ENCODE measurements at regions not wholly inside any gene's neighbourhood (a gene's known extent, or its start where the extent isn't known, plus 50 kb on each side); places are given as distances from the start of the nearest gene placed in this dataset.
"Not testable (repeated sequence)": the region's sequence is repeated elsewhere in the genome, so short reads cannot be mapped to it uniquely, and the experiment has no call there.

- Mint-ChIP-seq H3K4me1 (ENCODE audit: low read depth) (no peaks in the 10 kb centered on the region), H3K4me3 (no peak overlapping the region), H3K9me3 (peaks cover 18% of the 10 kb centered on the region), H3K36me3 (ENCODE audit: low read depth) (no peaks in the 10 kb centered on the region), H3K27me3 (ENCODE audit: low read depth) (peaks cover 21% of the 10 kb centered on the region), H3K27ac (no peak overlapping the region)
These were observed 79.2 kb upstream of the NCOR2 start for GRCh38 chr12:124646385-124647230.

- H3K36me3 Mint-ChIP-seq (ENCODE audit: low read depth) = no peaks in the 10 kb centered on the region
- peaks cover 18% of the 10 kb centered on the region for H3K9me3 Mint-ChIP-seq
- H3K27me3 Mint-ChIP-seq (ENCODE audit: low read depth) = peaks cover 21% of the 10 kb centered on the region
- no peak overlapping the region for H3K27ac Mint-ChIP-seq
- no peak overlapping the region for H3K4me3 Mint-ChIP-seq
- no peaks in the 10 kb centered on the region for H3K4me1 Mint-ChIP-seq (ENCODE audit: low read depth)
These were observed 78.3 kb upstream of the NCOR2 start for GRCh38 chr12:124645530-124646244.

- not testable (repeated sequence) for H3K27ac Mint-ChIP-seq; H3K4me3 Mint-ChIP-seq; H3K4me1 Mint-ChIP-seq (ENCODE audit: low read depth); H3K9me3 Mint-ChIP-seq; H3K36me3 Mint-ChIP-seq (ENCODE audit: low read depth)
- peaks cover 21% of the 10 kb centered on the region for H3K27me3 Mint-ChIP-seq (ENCODE audit: low read depth)
These were observed 76.4 kb upstream of the NCOR2 start for GRCh38 chr12:124643768-124644167.

- Mint-ChIP-seq H3K27ac (no peak overlapping the region), H3K9me3 (no peaks in the 10 kb centered on the region), H3K27me3 (ENCODE audit: low read depth) (peaks cover 23% of the 10 kb centered on the region), H3K4me1 (ENCODE audit: low read depth) (no peaks in the 10 kb centered on the region), H3K4me3 (no peak overlapping the region), H3K36me3 (ENCODE audit: low read depth) (no peaks in the 10 kb centered on the region)
These were observed 74.7 kb upstream of the NCOR2 start for GRCh38 chr12:124642105-124642504.

- Mint-ChIP-seq H3K4me3 (no peak overlapping the region), H3K9me3 (no peaks in the 10 kb centered on the region), H3K36me3 (ENCODE audit: low read depth) (no peaks in the 10 kb centered on the region), H3K27ac (no peak overlapping the region), H3K4me1 (ENCODE audit: low read depth) (peaks cover 2% of the 10 kb centered on the region), H3K27me3 (ENCODE audit: low read depth) (peaks cover 17% of the 10 kb centered on the region)
These were observed 74.2 kb upstream of the NCOR2 start for GRCh38 chr12:124641591-124641990.

GRCh38 chr12:124640056-124640455 is 72.6 kb upstream of the NCOR2 start:
- Mint-ChIP-seq H3K4me1 (ENCODE audit: low read depth) (peaks cover 8% of the 10 kb centered on the region), H3K27me3 (ENCODE audit: low read depth) (peaks cover 13% of the 10 kb centered on the region), H3K27ac (no peak overlapping the region), H3K4me3 (no peak overlapping the region), H3K9me3 (peaks cover 4% of the 10 kb centered on the region), H3K36me3 (ENCODE audit: low read depth) (peaks cover 2% of the 10 kb centered on the region)

- H3K9me3 Mint-ChIP-seq = peaks cover 4% of the 10 kb centered on the region
- H3K27ac Mint-ChIP-seq = peak overlapping the region; percentile 2
- H3K4me1 Mint-ChIP-seq (ENCODE audit: low read depth) = peaks cover 8% of the 10 kb centered on the region
- peaks cover 2% of the 10 kb centered on the region for H3K36me3 Mint-ChIP-seq (ENCODE audit: low read depth)
- H3K4me3 Mint-ChIP-seq = no peak overlapping the region
- peaks cover 9% of the 10 kb centered on the region for H3K27me3 Mint-ChIP-seq (ENCODE audit: low read depth)
These were observed 71.9 kb upstream of the NCOR2 start for GRCh38 chr12:124639122-124639806.

- Mint-ChIP-seq H3K27ac (no peak overlapping the region), H3K4me1 (ENCODE audit: low read depth) (peaks cover 8% of the 10 kb centered on the region), H3K36me3 (ENCODE audit: low read depth) (peaks cover 2% of the 10 kb centered on the region), H3K9me3 (peaks cover 4% of the 10 kb centered on the region), H3K27me3 (ENCODE audit: low read depth) (peaks cover 5% of the 10 kb centered on the region), H3K4me3 (no peak overlapping the region)
These were observed 70.2 kb upstream of the NCOR2 start for GRCh38 chr12:124637581-124637981.

GRCh38 chr12:124637163-124637562 is 69.8 kb upstream of the NCOR2 start:
- Mint-ChIP-seq H3K27me3 (ENCODE audit: low read depth) (peaks cover 5% of the 10 kb centered on the region), H3K4me3 (no peak overlapping the region), H3K36me3 (ENCODE audit: low read depth) (peaks cover 2% of the 10 kb centered on the region), H3K4me1 (ENCODE audit: low read depth) (peaks cover 8% of the 10 kb centered on the region), H3K9me3 (peaks cover 4% of the 10 kb centered on the region), H3K27ac (no peak overlapping the region)

GRCh38 chr12:124636138-124636978 is 68.9 kb upstream of the NCOR2 start:
- peaks cover 2% of the 10 kb centered on the region for H3K36me3 Mint-ChIP-seq (ENCODE audit: low read depth)
- H3K4me1 Mint-ChIP-seq (ENCODE audit: low read depth) = peaks cover 8% of the 10 kb centered on the region
- peak overlapping the region; percentile 11 for H3K27ac Mint-ChIP-seq
- peaks cover 5% of the 10 kb centered on the region for H3K27me3 Mint-ChIP-seq (ENCODE audit: low read depth)
- peak overlapping the region; percentile 8 for H3K4me3 Mint-ChIP-seq
- peaks cover 4% of the 10 kb centered on the region for H3K9me3 Mint-ChIP-seq

GRCh38 chr12:124635316-124635715 is 67.9 kb upstream of the NCOR2 start:
- Mint-ChIP-seq H3K4me3 (no peak overlapping the region), H3K36me3 (ENCODE audit: low read depth) (peaks cover 2% of the 10 kb centered on the region), H3K27me3 (ENCODE audit: low read depth) (peaks cover 5% of the 10 kb centered on the region), H3K4me1 (ENCODE audit: low read depth) (peaks cover 8% of the 10 kb centered on the region), H3K9me3 (peaks cover 4% of the 10 kb centered on the region), H3K27ac (no peak overlapping the region)

GRCh38 chr12:124633365-124634362 is 66.3 kb upstream of the NCOR2 start:
- peaks cover 8% of the 10 kb centered on the region for H3K4me1 Mint-ChIP-seq (ENCODE audit: low read depth)
- peaks cover 2% of the 10 kb centered on the region for H3K36me3 Mint-ChIP-seq (ENCODE audit: low read depth)
- H3K27ac Mint-ChIP-seq = no peak overlapping the region
- peaks cover 4% of the 10 kb centered on the region for H3K9me3 Mint-ChIP-seq
- H3K27me3 Mint-ChIP-seq (ENCODE audit: low read depth) = peaks cover 5% of the 10 kb centered on the region
- no peak overlapping the region for H3K4me3 Mint-ChIP-seq

- Mint-ChIP-seq H3K27ac (no peak overlapping the region), H3K36me3 (ENCODE audit: low read depth) (peaks cover 2% of the 10 kb centered on the region), H3K4me1 (ENCODE audit: low read depth) (peaks cover 8% of the 10 kb centered on the region), H3K9me3 (peaks cover 4% of the 10 kb centered on the region), H3K4me3 (no peak overlapping the region), H3K27me3 (ENCODE audit: low read depth) (no peaks in the 10 kb centered on the region)
These were observed 65.1 kb upstream of the NCOR2 start for GRCh38 chr12:124632519-124632984.

Data from T-helper 1 cell treated with Interleukin-12 subunit alpha and Interleukin-12 subunit beta and Interleukin-4 antibody, amounts not matched to agents 30 μg/mL and 1 μg/mL, for 36 hours (primary cell).